GM12878 (cell line): ENCODE measurements at regions not wholly inside any gene's neighbourhood (a gene's known extent, or its start where the extent isn't known, plus 50 kb on each side); places are given as distances from the start of the nearest gene placed in this dataset.

ENCODE experiments used
- ATAC-seq: fragments of 200-7000 bp; cut with Tn5 transposase; 3 replicates; pipeline ENCODE4 v1.9.1; 2020; ENCODE audit warnings: mild to moderate bottlenecking, moderate library complexity
- BruUV-seq: library from RNA; stranded (reverse); fragments of 400-500 nt; replicated peaks from 2 replicates; lab custom pipeline; 2021; lab: Mats Ljungman, UMichigan
- CTCF ChIA-PET: fragments of 300-600 bp; sonication (Branson Sonifier 250); formaldehyde crosslinking; extraction: SDS; loops from one replicate; lab custom pipeline; 2021; ENCODE audit warnings: inconsistent platforms; lab: Yijun Ruan, JAX
- POLR2A ChIA-PET: fragments of 350-600 bp; formaldehyde crosslinking; extraction: SDS; loops from one replicate; lab custom pipeline; 2021; ENCODE audit warnings: inconsistent platforms; lab: Charles Lee
- RAD21 ChIA-PET: fragments of 300-600 bp; sonication (Branson Sonifier 250); formaldehyde crosslinking; loops from one replicate; lab custom pipeline; 2023; ENCODE audit warnings: antibody characterized with exemption; ENCODE audit not compliant: unreplicated experiment; lab: Charles Lee
- SMC1A ChIA-PET: fragments of 300-600 bp; sonication (Branson Sonifier 250); formaldehyde crosslinking; loops from one replicate; lab custom pipeline; 2023; ENCODE audit not compliant: unreplicated experiment, uncharacterized antibody; lab: Charles Lee
- DNase-seq: peaks from one replicate; pipeline ENCODE4 v3.0.0-alpha.2; 2011; ENCODE audit warnings: low read depth, low spot score
- FAIRE-seq: peaks from 3 replicates; lab custom pipeline; 2011; peaks lifted over from hg19 to GRCh38; lab: Jason Lieb, UNC
- H2AFZ ChIP-seq: 2 replicates; pipeline ENCODE4 v1.6.0; 2011; ENCODE audit warnings: low read depth, low read length, control low read depth; ENCODE audit not compliant: control insufficient read depth
- H3K27ac ChIP-seq: 2 replicates; pipeline ENCODE4 v1.5.1; 2011; ENCODE audit warnings: control low read depth; ENCODE audit not compliant: control insufficient read depth, insufficient read depth
- H3K27me3 ChIP-seq, 2 experiments: replicated peaks in 1 of 2; 2 replicates each; pipeline versions ENCODE4 v1.6.0 to v1.6.1; 2011; ENCODE audit warnings: low read length in 1 of 2; ENCODE audit not compliant: control insufficient read depth in 2 of 2, insufficient read depth in 2 of 2
- H3K36me3 ChIP-seq, 2 experiments: 2 replicates each; pipeline ENCODE4 v1.5.1; 2011; ENCODE audit warnings: low read length in 1 of 2; ENCODE audit not compliant: control insufficient read depth in 2 of 2, insufficient read depth in 2 of 2
- H3K4me1 ChIP-seq: 2 replicates; pipeline ENCODE4 v1.6.1; 2011; ENCODE audit warnings: mild to moderate bottlenecking, low read length, moderate library complexity, mixed read lengths; ENCODE audit not compliant: control insufficient read depth, insufficient read depth
- H3K4me2 ChIP-seq: 2 replicates; pipeline ENCODE4 v1.6.0; 2011; ENCODE audit warnings: control low read depth; ENCODE audit not compliant: control insufficient read depth, insufficient read depth
- H3K4me3 ChIP-seq: fragments of 200-600 bp; sonication (generic); 2 replicates; pipeline ENCODE4 v1.5.1; 2016
- H3K79me2 ChIP-seq: 2 replicates; pipeline ENCODE4 v1.6.0; 2011; ENCODE audit warnings: low read length; ENCODE audit not compliant: control insufficient read depth, insufficient read depth
- H3K9ac ChIP-seq: 2 replicates; pipeline ENCODE4 v1.8.0; 2011; ENCODE audit warnings: low read length, control low read depth, mixed read lengths; ENCODE audit not compliant: control insufficient read depth, insufficient read depth
- H3K9me3 ChIP-seq: replicated peaks from 3 replicates; pipeline ENCODE4 v1.5.1; 2011; ENCODE audit warnings: mild to moderate bottlenecking, low read length; ENCODE audit not compliant: control insufficient read depth, insufficient read depth
- H4K20me1 ChIP-seq: 2 replicates; pipeline ENCODE4 v1.6.0; 2011; ENCODE audit not compliant: control insufficient read depth, insufficient read depth
- BHLHE40 ChIP-seq, 2 experiments: fragments of 450-650 bp in 1 of 2; IDR thresholded peaks; 2 replicates each; pipeline ENCODE4 v1.6.1; 2011 to 2017; ENCODE audit warnings: low read depth in 2 of 2, borderline replicate concordance in 1 of 2, improper control_type of control experiment in 1 of 2, low read length in 1 of 2, mild to moderate bottlenecking in 1 of 2
- CBFB ChIP-seq: IDR thresholded peaks from 2 replicates; pipeline ENCODE4 v1.6.1; 2016; ENCODE audit warnings: antibody characterized with exemption, low read depth
- CHD2 ChIP-seq: IDR thresholded peaks from 2 replicates; pipeline ENCODE4 v1.6.1; 2011; ENCODE audit warnings: low read depth, low read length, improper control_type of control experiment, borderline replicate concordance
- E2F8 ChIP-seq: fragments of 450-650 bp; IDR thresholded peaks from 2 replicates; pipeline ENCODE4 v1.6.1; 2018; ENCODE audit warnings: mild to moderate bottlenecking, low read depth, moderate library complexity; ENCODE audit not compliant: partially characterized antibody
- EGR1 ChIP-seq, 2 experiments: IDR thresholded peaks; 1 replicate in 1 of 2; 2 replicates in 1 of 2; pipeline ENCODE4 v1.6.1; 2011 to 2012; ENCODE audit warnings: low read depth in 2 of 2, low read length in 2 of 2, borderline replicate concordance in 1 of 2, mild to moderate bottlenecking in 1 of 2, moderate library complexity in 1 of 2
- ETV6 ChIP-seq, 2 experiments: fragments of 450-650 bp in 1 of 2; IDR thresholded peaks in 1 of 2; conservative IDR thresholded peaks in 1 of 2; 2 replicates each; pipeline ENCODE4 v1.6.1; 2014; ENCODE audit warnings: antibody characterized with exemption in 1 of 2, borderline replicate concordance in 1 of 2, low read depth in 1 of 2, mild to moderate bottlenecking in 1 of 2, moderate library complexity in 1 of 2
- EZH2 ChIP-seq: IDR thresholded peaks from 2 replicates; pipeline ENCODE4 v1.6.1; 2012; ENCODE audit warnings: low read depth, mild to moderate bottlenecking, control low read depth, inconsistent platforms, low read length, borderline replicate concordance; ENCODE audit not compliant: control insufficient read depth
- FOXK2 ChIP-seq: fragments of 450-650 bp; IDR thresholded peaks from 2 replicates; pipeline ENCODE4 v1.6.1; 2017; ENCODE audit warnings: mild to moderate bottlenecking, moderate library complexity
- IKZF2 ChIP-seq, 2 experiments: fragments of 450-650 bp; IDR thresholded peaks; 2 replicates each; pipeline ENCODE4 v1.6.1; 2017; ENCODE audit warnings: mild to moderate bottlenecking in 2 of 2, moderate library complexity in 2 of 2
- JUNB ChIP-seq: IDR thresholded peaks from 2 replicates; pipeline ENCODE4 v1.6.1; 2016; ENCODE audit warnings: antibody characterized with exemption, mild to moderate bottlenecking
- KAT2A ChIP-seq: conservative IDR thresholded peaks from 2 replicates; pipeline ENCODE4 v1.6.1; 2011; ENCODE audit warnings: low read depth, low read length; ENCODE audit not compliant: control insufficient read depth
- MLLT1 ChIP-seq: fragments of 450-650 bp; IDR thresholded peaks from 2 replicates; pipeline ENCODE4 v1.6.1; 2016; ENCODE audit warnings: mild to moderate bottlenecking
- NFXL1 ChIP-seq: fragments of 450-650 bp; IDR thresholded peaks from 2 replicates; pipeline ENCODE4 v1.6.1; 2017; ENCODE audit warnings: antibody characterized with exemption, mild to moderate bottlenecking, borderline replicate concordance
- POLR2A ChIP-seq: IDR thresholded peaks from 2 replicates; pipeline ENCODE4 v1.6.1; 2011; ENCODE audit warnings: low read depth, mild to moderate bottlenecking, low read length
- SPI1 ChIP-seq: IDR thresholded peaks from 2 replicates; pipeline ENCODE4 v1.6.1; 2011; ENCODE audit warnings: low read depth, mild to moderate bottlenecking, low read length, moderate library complexity, borderline replicate concordance; ENCODE audit not compliant: insufficient read depth
- TBL1XR1 ChIP-seq: IDR thresholded peaks from 2 replicates; pipeline ENCODE4 v1.6.1; 2012; ENCODE audit warnings: low read depth, low read length, improper control_type of control experiment
- WGBS: methylation state at CpG from one replicate; pipeline ENCODE4 v1.1.6; 2016; ENCODE audit warnings: low lambda C conversion rate; ENCODE audit not compliant: insufficient replicate concordance, insufficient coverage; ENCODE audit errors: missing lambda C conversion rate; 5-methylcytosine and 5-hydroxymethylcytosine counted together
- in situ Hi-C: fragments of 300-500 bp; cut with MboI; formaldehyde crosslinking; loops from 9 replicates; pipeline ENCODE4 v1.14.3; 2018; ENCODE audit warnings: mixed read lengths
- intact Hi-C: fragments of 100-400 bp; cut with micrococcal nuclease; formaldehyde crosslinking; loops from one replicate; pipeline ENCODE4 v1.14.2; 2022; ENCODE audit not compliant: unreplicated experiment
- TF ChIP-seq, protein P1 (sequence below): IDR thresholded peaks from 2 replicates; pipeline ENCODE4 v1.6.1; 2011; ENCODE audit warnings: borderline replicate concordance, low read depth, mild to moderate bottlenecking, moderate library complexity, mixed read lengths, low read length; ENCODE audit not compliant: insufficient read depth; ENCODE audit errors: extremely low read length

GRCh38 chr15:69531665-69532027, 79.0 kb downstream of the RPLP1 start (continued):
- no peak for TF ChIP-seq E2F8
- TF ChIP-seq CBFB: no peak
- TF ChIP-seq JUNB: no peak
- TF ChIP-seq MLLT1: no peak
- TF ChIP-seq BHLHE40 (IDR thresholded peaks at IDR 0.05; ENCODE audit: borderline replicate concordance in 1 of 2, low read depth in 2 of 2, low read length in 1 of 2): no peak

- ATAC-seq (no peak), DNase-seq (no peak)
- TF ChIP-seq IKZF2 (IDR thresholded peaks at IDR 0.05) (no peak), NFXL1 (no peak), TBL1XR1 (no peak), EGR1 (IDR thresholded peaks at IDR 0.05; ENCODE audit: borderline replicate concordance in 1 of 2, low read depth in 2 of 2, low read length in 2 of 2) (no peak), SPI1 (no peak), POLR2A (no peak), FOXK2 (no peak), ETV6 (conservative IDR thresholded peaks at IDR 0.05 in 1 of 2, IDR thresholded peaks at IDR 0.05 in 1 of 2; ENCODE audit: borderline replicate concordance in 1 of 2, low read depth in 1 of 2) (no peak), CHD2 (no peak), KAT2A (no peak), EZH2 (no peak)
- TF ChIP-seq, protein P1, sequence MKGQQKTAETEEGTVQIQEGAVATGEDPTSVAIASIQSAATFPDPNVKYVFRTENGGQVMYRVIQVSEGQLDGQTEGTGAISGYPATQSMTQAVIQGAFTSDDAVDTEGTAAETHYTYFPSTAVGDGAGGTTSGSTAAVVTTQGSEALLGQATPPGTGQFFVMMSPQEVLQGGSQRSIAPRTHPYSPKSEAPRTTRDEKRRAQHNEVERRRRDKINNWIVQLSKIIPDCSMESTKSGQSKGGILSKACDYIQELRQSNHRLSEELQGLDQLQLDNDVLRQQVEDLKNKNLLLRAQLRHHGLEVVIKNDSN: no peak
- TF ChIP-seq, all 136 proteins: peak for 0
- Histone ChIP-seq H3K27ac (no peak overlapping the region), H3K36me3 (no peaks in the 10 kb centered on the region), H3K27me3 (peaks cover 6% of the 10 kb centered on the region in 2 experiments; a peak in 3 of 4 replicates), H3K4me3 (no peak overlapping the region), H3K4me1 (no peaks in the 10 kb centered on the region), H3K79me2 (no peaks in the 10 kb centered on the region), H3K9me3 (no peaks in the 10 kb centered on the region), H2AFZ (no peak overlapping the region), H4K20me1 (no peaks in the 10 kb centered on the region), H3K9ac (no peak overlapping the region), H3K4me2 (no peak overlapping the region)
- in situ Hi-C loops (no loop called here), intact Hi-C loops (no loop called here)
- ChIA-PET SMC1A (no interaction called here), RAD21 (no interaction called here), CTCF (interaction anchor here (1.2 kb wide), 1 partner anchor 8 kb away, joined by 4 read pairs; no protein-coding TSS in a partner anchor), POLR2A (no interaction called here)
- BruUV-seq: no TSS peak
- whole genome bisulfite sequencing: 0% methylated on average over 1 of the region's 1 CpG
- no peak for FAIRE-seq
These were observed 79.4 kb downstream of the RPLP1 start for GRCh38 chr15:69532066-69532465.
